LNCAP (cell line): ENCODE measurements at regions not wholly inside any gene's neighbourhood (a gene's known extent, or its start where the extent isn't known, plus 50 kb on each side); places are given as distances from the start of the nearest gene placed in this dataset.

ENCODE experiments used
- CTCF ChIP-seq: fragments of 450-650 bp; IDR thresholded peaks from 2 replicates; pipeline ENCODE4 v1.5.1; 2017; ENCODE audit warnings: mild to moderate bottlenecking

GRCh38 chr12:40587970-40588369 lies 104.3 kb upstream of the CNTN1 start:
- no peak for TF ChIP-seq CTCF

- no peak for TF ChIP-seq CTCF
These were observed 95.1 kb upstream of the CNTN1 start for GRCh38 chr12:40597133-40597532.

- TF ChIP-seq CTCF = no peak
These were observed 94.2 kb upstream of the CNTN1 start for GRCh38 chr12:40598073-40598472.

GRCh38 chr12:40602562-40602961 lies 89.7 kb upstream of the CNTN1 start:
- TF ChIP-seq CTCF = no peak

- TF ChIP-seq CTCF = no peak
These were observed 77.3 kb upstream of the CNTN1 start for GRCh38 chr12:40614923-40615322.

GRCh38 chr12:40615590-40615989 lies 76.6 kb upstream of the CNTN1 start:
- no peak for TF ChIP-seq CTCF

- TF ChIP-seq CTCF = no peak
These were observed 75.8 kb upstream of the CNTN1 start for GRCh38 chr12:40616383-40616915.

GRCh38 chr12:40618636-40619035 lies 73.6 kb upstream of the CNTN1 start:
- TF ChIP-seq CTCF = no peak
